Inflammatory macrophage treated with lipopolysaccharide for 1 hour (primary cell): ENCODE measurements at regions not wholly inside any gene's neighbourhood (a gene's known extent, or its start where the extent isn't known, plus 50 kb on each side); places are given as distances from the start of the nearest gene placed in this dataset.
"Not testable (repeated sequence)": the region's sequence is repeated elsewhere in the genome, so short reads cannot be mapped to it uniquely, and the experiment has no call there.

Experiments
- DNase-seq, 2 donors: peaks; one replicate each; pipeline ENCODE4 v3.0.0-alpha.2; 2020 to 2022

DNA sequence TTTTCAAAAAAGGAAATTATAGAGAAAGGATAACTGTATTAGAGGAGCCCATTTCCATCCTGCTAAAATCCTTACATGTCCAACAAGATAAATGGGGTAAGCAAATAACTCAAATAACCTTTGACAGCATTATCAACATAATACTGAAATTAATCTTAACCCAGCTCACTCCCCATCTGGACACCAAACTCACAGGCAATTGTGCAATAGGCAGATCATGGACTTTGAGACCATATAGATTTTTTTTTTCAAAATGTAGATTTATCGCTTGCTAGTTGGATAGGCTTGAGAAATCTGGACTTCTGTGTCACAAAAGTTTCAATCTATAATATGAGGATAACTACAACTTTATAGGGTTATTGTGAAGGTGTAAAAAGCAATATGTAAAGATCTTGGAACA, 134.4 kb upstream of the ASCC3 start:
- DNase-seq: no peak

DNA sequence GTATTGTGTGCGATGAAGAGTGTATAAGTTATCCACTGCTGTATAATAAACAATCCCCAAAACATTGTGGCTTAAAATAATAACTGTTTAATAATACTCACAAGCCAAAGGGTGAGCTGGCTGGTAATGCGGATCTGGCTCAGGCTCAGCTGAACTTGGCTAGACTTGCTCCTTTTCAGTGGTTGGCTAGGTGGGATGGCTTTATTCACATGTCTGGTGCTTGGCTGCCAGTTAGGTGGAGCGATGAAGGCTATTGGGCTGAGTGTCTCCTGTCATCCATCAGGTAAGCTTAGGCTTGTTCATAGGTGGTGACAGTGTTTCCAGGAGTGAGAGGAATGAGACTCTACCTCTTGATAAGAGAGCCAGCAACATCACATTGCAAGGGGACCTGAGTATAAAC, 135.0 kb upstream of the ASCC3 start:
- DNase-seq: no peak

DNA sequence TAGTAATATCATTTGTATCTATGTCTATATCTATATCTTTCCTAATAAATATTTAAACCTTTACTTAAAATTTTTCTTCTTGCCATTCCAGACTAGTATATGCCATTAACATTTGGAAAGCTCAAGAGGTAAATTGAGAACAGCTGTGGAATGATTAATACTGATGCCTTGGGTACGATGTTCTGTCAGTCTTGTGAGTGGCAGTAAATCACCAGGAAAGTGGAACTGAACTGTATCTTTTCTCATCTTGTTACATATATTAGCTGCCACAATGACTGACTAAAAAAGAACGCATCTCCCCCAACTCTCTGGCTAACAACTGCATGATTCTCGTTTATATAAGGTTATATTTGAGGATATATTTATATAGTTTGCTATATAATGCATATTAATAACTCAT, 137.0 kb upstream of the ASCC3 start:
- no peak for DNase-seq

DNA sequence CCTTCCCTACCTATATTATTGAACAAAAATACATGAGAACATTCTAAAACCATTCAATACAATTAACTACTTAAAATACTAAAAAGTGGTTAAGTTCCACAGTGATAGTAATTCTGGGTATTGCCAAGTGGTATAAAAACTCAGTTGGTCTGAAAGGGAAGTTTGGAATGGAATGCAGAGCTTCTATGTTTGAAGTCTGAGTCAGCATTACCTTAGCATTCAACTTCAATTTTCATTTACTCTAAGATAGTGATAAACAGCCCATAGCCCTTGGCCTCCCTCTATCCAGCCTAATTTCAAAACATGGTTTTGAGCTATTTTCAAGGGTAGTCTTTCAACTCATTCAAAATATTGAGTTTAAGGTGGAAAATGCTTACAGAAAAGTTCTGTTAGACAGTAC, 140.4 kb upstream of the ASCC3 start:
- DNase-seq: no peak

DNA sequence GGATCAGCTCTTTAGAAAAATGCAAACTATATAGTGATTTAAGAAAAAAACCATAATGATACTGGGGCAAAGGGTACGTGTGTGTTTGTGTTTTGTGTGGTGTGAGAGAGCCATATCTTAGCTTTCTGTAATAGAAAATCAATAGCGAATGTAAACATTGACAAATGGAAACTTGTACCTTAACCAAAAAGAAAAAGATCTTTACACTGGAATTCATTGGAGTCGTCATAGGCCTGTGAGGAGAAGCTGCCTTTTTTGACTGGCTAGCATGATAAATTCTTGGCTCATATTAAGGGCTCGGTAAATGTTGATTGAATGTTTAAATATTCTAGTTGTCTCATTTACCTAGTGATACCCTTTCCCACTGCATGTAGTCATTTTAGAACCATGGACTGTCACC, 161.8 kb upstream of the ASCC3 start:
- DNase-seq: no peak

DNA sequence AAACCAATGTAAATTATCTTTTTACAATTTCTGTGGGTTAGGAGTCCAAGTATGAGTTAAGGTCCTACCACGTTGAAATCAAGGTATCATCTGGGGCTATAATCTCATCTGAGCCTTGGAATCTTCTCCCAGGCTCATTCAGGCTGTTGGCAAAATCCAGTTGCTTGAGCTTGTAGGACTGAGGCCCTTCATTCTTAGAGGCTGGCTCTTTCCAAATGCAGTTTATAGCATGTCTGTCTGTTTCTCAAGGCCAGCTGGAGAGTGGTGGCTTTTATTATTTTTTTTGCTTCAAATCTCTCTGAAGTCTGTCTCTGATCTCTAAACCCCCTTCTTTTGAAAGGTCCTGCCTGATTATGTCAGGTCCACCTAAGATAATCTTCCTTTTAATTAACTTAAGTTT, 177.2 kb upstream of the ASCC3 start:
- no peak for DNase-seq

DNA sequence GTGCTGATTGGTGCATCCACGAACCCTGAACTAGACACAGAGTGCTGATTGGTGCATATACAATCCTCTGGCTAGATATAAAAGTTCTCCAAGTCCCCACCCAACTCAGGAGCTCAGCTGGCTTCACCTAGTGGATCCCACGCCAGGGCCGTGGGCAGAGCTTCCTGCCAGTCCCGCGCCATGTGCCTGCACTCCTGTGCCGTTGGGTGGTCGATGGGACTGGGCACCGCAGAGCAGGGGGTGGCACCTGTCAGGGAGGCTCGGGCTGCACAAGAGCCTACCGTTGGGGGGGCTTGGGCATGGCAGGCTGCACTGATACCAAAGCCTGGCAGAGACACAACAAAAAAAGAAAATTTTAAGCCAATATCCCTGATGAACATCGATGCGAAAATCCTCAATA, 185.4 kb upstream of the ASCC3 start:
- DNase-seq: no peak

DNA sequence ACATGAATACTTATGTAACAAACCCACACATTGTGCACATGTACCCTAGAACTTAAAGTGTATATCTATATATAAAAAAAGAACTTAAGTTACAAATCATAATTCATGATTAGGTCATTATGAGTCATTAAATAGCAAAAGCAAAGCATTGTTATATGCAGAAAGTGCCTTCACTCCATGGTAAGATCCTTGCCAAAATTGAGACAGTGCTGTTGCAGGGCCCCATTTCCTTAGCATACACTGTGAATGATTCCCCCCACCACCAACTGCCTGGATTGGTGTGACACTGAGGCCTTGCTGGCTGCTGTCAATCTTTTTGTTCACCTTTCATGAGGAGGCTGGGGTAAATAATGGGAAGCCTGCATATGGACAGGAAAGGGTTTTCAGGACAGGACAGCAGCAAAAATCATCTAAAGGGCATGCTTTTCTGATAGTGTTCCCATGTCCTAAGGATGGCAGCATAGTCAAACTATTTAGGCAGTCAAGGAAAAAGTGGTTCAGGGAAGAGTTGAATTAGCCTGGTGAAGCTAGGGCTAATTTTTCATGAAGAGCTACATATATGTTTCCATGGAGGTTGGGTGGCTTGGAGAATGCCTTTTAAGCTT, 188.2 kb upstream of the ASCC3 start:
- no peak for DNase-seq

DNA sequence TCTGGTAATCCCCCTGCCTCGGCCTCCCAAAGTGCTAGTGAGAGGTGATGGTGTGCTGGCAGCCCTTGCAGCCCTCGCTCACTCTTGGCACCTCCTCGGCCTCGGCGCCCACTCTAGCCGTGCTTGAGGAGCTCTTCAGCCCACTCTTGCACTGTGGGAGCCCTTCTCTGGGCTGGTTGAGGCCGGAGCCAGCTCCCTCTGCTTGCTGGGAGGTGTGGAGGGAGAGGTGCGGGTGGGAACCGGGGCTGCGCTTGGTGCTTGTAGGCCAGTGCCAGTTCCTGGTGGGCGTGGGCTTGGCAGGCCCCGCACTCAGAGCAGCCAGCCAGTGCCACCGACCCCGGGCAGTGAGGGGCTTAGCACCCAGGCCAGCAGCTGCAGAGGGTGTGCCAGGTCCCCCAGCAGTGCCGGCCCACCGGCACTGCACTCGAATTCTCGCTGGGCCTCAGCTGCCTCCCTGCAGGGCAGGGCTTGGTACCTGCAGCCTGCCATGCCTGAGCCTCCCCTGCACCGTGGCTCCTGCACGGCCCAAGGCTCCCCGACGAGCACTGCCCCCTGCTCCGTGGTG, 189.0 kb upstream of the ASCC3 start:
- DNase-seq: no peak

DNA sequence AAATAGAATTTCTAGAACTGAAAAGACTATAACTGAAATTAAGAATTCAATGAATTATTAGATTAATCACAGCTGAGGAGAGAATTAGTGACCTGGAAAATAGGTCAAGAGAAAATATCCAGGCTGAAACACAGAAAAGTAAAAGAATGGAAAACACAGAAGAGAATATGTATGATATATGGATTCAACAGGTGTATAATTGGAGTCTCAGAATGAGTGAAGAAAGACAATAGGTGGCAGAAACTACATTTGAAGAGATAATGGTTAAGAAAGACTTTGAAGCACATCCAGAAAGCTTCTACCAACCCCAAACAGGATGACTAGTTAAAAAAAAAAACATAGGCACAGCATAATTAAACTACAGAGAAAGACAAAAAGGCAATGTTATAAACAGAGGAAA, 196.2 kb upstream of the ASCC3 start:
- DNase-seq: no peak

DNA sequence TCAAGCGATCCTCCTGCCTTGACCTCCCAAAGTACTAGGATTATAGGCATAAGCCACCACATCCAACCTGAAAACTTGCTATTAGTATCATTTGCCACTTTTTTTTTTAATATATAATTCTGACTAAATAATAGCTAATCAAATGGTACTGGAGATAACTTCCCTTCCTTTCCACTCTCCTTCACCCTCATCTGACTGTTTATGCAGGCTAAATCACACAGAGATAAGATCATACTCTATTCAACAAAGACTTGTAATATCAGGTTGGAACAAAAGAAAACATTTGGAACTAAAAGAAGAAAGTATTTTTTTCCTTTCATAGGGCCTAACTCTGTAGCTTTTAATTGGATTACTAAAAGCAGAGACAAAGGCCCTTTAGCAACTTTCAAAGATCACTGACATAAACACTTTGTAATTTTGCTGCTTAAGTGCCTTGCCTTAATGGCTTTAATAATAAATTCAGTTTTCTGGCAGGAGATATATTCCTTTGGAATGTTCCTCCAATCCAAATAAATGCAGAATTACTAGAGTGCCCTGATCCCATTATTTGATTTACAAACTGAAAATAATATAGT, 198.7 kb upstream of the ASCC3 start:
- no peak for DNase-seq

DNA sequence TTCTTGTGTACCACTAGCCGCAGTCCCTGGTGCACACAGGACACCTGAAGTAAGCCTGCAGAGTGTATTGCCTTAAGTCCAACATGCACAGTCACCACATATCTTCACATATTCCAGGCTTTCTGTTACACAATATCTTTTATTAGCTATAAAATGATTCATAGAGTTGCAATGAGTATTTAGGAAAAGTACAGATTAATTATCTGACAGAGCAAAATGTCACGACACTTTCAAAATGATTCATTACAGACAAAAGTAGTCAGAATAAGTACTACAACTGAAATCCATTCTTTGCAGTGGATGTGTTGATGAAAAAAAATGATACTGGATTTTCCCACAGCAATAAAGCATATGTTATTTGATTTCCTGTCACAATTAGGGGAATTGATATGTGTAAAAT, 199.5 kb upstream of the ASCC3 start:
- no peak for DNase-seq

DNA sequence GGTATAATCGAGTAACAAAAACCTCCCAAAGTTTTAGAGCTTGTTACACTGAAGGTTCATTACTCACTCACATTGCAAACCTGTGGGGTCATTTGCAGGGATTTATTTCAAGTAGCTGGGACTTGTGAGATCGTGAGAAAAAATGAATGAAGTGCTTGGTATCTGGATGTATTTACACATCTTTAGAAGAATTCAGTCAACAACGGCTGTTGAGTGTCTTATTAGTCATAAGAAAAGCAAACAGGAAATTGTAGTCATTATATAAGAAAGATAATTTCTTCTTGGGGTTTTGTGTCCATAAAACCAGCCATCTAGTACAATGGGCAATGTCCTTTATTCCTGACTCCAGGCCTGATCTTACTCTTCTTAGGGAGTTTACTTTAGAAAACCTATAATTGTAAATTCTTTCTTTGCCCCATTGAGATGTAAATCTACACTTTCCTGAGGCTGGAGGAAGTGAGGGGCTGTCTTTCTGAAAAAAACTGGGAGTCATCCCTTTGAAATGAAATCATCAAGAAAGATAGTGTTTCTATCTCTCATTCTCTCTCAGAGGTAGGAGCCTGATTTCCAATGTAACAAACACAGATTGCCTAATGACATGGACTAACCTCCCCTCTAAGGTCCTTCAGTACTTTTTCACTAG, 202.5 kb upstream of the ASCC3 start:
- no peak for DNase-seq

DNA sequence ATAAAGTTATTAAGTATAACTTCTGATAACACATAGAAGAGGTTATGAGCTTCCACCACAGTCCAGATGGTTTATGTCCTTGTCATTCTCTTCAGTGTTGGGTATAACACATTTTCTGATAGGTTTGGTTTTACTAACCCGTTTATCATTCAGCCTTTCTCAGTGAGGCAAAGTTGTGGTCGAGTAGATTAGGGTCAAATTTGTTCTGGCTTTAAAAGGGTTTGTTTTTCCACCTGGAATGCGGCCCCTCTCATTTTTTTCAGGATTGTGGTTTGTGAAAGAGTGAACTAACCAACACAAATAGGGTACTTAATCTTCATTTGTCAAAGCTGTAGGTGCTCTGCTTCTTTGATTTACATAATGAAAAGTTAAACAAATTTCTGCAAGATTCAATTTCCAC, 204.2 kb upstream of the ASCC3 start:
- DNase-seq: no peak

DNA sequence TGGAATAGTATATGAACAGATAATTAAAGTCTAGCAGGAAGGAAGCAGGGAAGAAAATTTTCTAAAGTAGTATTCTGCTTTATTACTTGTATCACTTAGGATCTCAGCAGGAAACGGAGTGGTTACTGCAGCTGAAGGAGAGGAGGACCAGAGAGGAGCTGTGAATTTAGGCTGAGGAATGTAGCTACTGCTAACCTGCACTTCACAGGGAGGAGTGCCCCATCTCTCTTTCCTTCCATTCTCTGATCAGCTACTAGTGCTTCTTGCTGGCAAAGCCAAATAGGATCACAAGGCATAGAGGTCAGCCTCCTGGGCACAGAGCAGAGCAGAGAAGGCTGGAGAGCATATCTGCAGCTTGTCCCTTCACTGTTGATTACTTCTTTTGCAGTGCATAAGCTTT, 205.3 kb upstream of the ASCC3 start:
- no peak for DNase-seq

DNA sequence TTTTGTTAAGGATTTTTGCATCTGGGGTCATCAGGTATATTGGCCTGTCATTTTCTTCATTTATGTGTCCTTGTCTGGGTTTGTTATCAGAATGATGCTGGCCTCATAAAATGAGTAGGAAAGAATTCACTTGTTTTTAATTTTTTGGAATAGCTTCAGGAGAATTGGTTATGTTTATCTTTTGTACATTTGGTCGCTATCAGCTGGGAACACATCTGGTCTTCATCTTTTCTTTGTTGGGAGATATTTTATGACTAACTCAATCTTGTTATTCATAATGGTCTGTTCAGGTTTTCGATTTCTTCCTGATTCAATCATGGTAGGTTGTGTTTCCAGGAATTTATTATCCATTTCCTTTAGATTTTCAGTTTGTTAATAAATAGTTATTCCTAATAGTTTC, 207.5 kb upstream of the ASCC3 start:
- no peak for DNase-seq

DNA sequence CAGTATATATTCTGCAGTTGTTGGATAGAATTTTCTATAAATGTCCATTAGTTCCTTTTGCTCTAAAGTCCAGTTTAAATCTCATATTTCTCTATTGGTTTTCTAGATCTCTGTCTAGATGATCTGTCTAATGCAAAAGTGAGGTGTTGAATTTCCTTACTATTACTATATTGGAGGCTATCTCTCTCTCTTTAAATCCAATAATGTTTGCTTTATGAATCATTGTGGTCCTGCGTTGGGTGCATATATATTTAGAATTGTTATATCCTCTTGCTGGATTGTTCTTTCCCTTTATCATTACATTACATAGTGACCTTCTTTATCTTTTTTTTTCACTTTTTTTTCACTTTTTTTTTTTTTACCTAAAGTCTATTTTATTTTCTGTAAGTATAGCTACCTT, 208.5 kb upstream of the ASCC3 start:
- no peak for DNase-seq

DNA sequence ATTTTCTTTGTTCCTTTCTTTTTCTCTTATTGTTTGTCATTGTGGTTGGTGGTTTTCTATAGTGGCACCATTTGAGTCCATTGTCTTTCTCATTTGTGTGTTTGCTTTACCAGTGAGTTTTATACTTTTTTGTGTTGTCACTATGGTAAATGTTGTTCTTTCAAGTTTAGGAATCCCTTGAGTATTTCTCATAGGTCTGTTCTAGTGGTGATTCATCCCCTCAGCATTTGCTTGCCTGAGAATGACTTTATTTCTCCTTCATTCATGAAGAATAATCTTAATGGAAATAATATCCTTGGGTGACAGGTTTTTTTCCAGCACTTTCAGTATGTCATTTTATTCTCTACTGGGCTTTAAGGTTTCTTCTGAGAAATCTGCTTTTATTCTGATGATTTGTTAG, 209.2 kb upstream of the ASCC3 start:
- no peak for DNase-seq

DNA sequence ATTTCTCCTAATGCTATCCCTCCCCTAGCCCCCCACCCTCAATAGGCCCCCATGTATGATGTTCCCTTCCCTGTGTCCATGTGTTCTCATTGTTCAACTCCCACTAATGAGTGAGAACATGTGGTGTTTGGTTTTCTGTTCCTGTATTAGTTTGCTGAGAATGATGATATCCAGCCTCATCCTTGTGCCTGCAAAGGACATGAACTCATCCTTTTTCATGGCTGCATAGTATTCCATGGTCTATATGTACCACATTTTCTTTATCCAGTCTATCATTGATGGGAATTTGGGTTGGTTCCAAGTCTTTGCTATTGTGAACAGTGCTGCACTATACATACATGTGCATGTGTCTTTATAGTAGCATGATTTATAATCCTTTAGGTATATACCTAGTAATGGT, 217.5 kb upstream of the ASCC3 start:
- DNase-seq: not testable (repeated sequence)

DNA sequence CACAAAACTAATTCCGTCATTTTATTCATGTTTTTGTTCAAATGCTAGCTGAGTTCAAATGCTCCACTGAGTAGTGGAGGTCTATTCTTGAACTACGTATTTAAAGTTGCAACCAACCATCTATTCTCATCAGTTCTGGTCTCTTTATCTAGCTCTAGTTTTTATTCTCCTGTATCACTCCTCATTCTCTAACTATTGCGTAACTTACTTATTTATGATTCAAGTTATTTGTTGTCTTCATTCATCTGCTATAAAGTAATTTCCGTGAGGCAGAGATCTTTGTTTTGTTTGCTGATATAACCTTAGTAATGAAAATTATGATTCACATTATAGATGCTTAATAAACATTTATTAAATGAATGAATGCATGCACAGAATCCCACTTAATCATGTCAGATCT, 221.6 kb upstream of the ASCC3 start:
- DNase-seq: no peak

DNA sequence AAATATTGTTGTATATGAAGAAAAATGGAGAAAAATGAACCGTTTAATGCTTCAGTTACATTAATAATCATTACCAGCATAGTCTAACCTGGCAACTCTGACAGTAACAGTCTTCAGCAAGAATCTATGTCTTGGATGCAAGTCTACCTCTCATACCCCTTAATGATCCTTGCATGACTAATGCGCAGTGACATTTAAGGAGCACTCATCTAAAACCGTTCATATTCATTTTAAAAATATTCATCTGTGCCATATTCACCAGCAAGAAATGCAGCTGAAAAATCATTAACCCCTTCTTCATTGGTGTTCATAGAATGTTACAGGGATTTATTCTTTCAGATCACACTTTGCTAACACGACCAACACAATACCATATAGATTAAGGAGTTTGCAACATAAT, 227.2 kb upstream of the ASCC3 start:
- DNase-seq: no peak

DNA sequence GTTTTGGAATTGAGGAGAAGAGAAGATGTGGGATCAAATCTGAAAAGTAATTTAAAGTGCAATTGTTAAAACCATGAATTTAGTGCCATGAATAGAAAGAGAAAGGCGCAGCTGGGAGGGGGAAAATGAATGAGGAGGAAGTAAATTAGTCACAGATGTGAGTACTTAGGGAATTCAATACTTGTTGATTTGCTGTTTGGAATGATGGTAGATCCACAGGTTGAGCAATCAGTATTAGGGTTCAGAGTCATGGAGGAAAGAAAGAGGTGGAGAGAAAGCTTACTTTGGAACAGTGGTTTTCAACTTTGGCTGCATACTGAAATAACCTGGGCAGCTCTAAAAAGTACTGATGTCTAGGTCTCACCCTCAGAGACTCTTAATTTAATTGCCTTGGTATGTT, 229.7 kb upstream of the ASCC3 start:
- no peak for DNase-seq

DNA sequence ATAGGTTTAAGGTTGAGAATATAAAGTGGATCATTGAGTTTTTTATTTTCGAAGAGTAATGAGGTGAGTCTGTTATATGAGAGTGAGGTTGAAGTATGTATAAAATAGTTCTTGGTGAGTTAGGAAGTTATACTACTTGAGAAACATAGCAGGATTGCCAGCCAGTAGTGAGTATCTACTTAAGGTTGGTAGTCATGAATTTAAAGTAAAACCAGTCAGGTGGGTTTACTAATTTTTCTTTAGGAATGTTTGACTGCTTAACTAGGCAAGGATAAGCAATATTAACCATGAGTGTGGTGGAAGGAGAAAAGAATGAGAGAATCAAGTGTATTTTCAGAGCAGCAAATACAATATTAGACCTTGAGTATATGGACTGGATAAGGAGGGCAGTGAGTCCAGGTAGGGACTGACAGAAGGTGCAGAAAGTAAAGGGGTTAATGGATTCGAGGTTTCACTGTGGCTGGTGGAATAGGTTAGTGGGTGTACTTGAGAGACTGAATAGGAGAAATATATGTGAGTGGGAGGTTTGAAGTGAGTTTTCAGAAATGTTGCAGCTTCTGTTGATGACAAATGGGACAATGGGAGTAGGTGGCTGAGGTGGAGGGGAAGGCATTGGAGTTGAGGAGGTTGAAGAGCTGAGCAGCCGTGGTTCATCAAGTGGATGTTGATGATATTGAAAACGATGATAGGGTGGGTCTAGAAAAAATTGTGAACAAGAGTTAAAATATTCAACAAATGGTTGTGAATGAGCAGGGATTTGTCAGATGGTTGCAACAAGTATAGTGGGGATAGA, 232.5 kb upstream of the ASCC3 start:
- DNase-seq: no peak

DNA sequence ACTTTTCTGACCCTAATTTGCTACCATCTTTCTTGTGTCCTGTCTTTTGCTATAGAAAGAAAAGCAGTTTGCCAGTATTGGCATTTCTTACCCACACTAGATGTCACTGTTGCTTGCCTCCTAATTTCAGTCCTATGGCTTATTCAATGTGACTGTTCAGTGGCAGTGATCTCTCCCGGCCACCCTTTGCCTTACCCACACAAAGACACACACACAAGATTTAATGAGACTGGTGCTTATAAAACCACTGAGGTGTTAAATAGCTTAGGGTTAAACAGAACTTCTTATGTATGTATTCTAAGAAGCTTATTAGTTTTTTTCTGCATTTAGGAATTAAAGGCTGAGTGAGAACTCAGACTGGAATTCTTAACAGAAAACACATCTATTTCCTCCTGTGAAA, 233.6 kb upstream of the ASCC3 start:
- peak in 1 of 2 donors; percentile 2 for DNase-seq
